NCI-H2029 treated with DMSO at 0.1 percent for 48 hours (cell line): ENCODE measurements at regions not wholly inside any gene's neighbourhood (a gene's known extent, or its start where the extent isn't known, plus 50 kb on each side); places are given as distances from the start of the nearest gene placed in this dataset.

Experiments used
- DNase-seq: peaks from one replicate; lab custom pipeline; 2025; lab: John Stamatoyannopoulos, UW

DNA sequence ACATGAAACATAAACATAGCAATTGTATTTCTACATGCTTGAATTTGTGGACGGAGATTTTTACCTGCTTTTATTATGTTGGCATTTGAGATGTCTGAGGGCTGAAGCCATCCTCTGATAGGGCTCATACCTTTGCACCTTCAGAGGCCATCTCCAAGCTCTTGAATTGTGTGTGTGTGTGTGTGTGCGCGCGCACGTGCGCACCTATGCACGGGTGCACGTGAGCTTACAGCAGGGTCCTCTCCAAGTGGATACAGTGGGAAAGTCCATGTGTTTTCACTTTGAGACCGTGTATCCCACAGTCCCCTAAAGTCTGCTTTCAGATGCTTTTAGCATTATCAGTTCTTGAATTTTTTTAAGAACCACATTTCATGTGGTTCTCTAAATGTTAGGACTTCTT lies 178.6 kb downstream of the RAB11FIP2 start:
- DNase-seq: no peak

GRCh38 chr10:117875793-117876192 lies 170.9 kb downstream of the RAB11FIP2 start:
- DNase-seq: no peak

- DNase-seq: no peak
These were observed 170.5 kb downstream of the RAB11FIP2 start for GRCh38 chr10:117876210-117876609.

GRCh38 chr10:117878626-117879025 lies 168.1 kb downstream of the RAB11FIP2 start:
- no peak for DNase-seq

GRCh38 chr10:117884093-117884492 lies 162.6 kb downstream of the RAB11FIP2 start:
- DNase-seq: no peak

DNA sequence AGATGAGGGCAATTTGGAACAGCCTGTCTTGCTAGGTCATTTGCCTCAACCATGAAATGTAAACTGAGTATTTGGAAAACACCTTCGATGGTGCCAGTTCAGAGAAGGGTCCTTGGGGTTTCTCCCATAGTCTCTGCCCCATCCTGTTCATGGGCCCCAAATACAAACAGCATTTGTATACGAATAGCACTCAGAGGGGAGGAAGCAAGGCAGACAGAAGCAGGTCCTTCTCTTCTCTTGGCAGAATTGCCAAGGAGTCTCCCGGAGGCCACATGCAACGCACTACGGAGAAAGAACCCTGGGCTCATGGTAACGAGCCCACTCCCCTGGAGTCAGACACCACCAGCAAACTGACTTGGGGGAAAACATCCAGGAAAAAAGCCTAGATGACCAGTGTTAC lies 162.1 kb downstream of the RAB11FIP2 start:
- no peak for DNase-seq

- no peak for DNase-seq
These were observed 161.4 kb downstream of the RAB11FIP2 start for GRCh38 chr10:117885206-117885829.

GRCh38 chr10:117886766-117887165 lies 160.0 kb downstream of the RAB11FIP2 start:
- no peak for DNase-seq

GRCh38 chr10:117889664-117890063 lies 157.1 kb downstream of the RAB11FIP2 start:
- DNase-seq: no peak

DNA sequence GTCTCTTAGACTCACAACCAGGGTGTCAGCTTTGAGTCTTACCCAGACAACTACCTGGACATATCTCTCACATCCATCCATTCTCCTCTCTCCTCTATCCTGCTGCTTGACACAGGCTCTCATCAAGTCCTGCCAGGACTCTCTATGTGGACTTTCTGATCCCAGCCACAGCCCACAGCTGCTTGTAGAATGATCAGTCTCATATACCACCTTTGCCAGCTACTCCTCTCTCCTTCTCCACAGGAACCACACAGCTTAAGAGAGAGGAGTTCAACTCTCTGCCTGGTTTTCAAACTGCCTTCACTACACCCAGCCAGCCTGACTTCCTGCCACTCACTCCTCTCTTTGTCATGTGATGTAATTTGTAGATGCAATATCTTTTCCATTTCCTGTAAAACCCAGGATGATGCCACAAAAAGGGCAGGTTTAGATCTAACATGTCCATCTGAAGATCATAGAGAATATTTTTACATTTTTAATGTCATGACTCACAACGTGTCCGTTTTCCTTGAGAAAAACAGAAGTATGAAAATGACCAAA lies 154.0 kb downstream of the RAB11FIP2 start:
- DNase-seq: no peak

- no peak for DNase-seq
These were observed 152.4 kb downstream of the RAB11FIP2 start for GRCh38 chr10:117894339-117894738.

DNA sequence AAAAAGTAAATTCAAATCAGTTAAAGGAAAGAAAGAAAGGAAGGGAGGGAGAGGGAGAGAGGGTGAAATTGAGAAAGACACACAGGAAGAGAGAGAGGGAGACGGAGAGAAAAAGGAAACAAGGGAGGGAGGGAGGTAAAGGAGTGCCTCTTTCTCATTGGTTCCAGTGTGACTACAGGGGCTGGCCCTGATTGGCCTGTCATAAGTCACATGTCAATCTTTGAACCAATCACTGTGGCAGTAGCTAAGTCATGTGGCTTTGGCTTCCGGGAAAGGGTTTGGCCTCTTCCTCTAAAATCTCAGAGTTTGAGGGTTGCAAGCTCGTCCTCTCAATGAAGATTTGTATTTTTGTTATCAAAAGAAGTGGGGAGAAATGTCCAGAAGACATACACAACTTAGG lies 150.2 kb downstream of the RAB11FIP2 start:
- DNase-seq: no peak

DNA sequence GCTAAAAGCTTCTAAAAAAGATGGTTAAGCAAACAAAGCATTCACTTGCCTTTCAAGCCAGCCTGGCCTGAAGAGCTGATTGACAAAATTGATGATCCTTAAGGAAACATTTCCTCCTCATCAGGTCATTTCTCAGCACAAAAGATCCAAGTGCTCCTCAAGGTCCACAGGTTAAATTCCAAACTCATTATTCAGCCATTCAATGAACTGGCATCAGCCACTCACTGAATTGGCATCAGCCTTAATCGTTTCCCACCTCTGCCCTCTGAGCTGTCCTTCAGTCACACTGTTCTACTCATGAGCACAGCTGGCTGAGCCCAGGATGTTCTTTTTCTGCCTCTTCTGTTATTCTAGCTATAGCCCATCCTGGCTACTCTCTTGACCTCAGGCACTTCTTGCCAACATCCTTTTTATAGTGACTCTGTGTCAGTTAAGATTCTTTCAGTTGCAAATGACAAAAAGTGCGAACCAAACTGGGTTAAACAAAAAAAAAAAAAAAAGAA lies 147.5 kb downstream of the RAB11FIP2 start:
- no peak for DNase-seq

- DNase-seq: no peak
These were observed 146.5 kb downstream of the RAB11FIP2 start for GRCh38 chr10:117900280-117900679.

DNA sequence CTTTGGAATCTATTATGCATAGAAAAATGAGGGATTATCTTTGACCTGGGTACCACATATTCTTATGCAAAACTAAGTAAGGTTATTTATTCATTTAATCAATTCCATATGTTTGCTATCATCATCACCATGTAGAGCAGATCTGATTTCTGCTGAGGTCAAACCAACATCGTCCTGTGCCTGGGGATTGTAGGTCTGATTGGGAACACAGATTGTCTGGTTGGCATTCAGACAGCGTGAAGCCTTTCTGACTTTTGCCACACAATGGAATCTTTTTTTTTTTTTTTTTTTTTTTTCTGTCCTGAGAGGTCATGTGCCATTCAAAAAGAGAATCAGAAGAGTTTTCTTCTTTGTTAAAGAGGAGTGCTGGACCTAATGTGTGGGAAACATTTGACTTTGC lies 142.9 kb downstream of the RAB11FIP2 start:
- DNase-seq: no peak

DNA sequence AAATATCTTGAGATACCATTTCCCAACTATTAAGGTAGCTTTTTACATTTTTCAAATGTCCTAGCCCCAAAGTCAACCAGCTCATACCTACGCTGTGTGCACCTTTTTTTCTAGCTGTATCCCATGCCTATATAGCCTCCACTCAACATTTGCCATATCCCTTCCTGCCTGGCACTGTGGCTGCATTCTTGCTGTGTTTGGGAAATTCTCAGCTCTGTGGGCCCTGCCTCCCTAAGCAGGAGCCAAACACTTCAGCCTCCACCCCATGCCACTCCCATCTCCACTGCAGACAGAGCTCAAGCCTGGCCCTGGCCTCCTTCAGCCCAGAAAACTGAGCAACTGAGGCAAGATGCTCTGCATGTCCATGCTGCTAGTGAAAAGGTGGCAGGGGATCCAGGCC lies 141.3 kb downstream of the RAB11FIP2 start:
- no peak for DNase-seq

GRCh38 chr10:117911684-117912083 lies 135.1 kb downstream of the RAB11FIP2 start:
- DNase-seq: no peak

DNA sequence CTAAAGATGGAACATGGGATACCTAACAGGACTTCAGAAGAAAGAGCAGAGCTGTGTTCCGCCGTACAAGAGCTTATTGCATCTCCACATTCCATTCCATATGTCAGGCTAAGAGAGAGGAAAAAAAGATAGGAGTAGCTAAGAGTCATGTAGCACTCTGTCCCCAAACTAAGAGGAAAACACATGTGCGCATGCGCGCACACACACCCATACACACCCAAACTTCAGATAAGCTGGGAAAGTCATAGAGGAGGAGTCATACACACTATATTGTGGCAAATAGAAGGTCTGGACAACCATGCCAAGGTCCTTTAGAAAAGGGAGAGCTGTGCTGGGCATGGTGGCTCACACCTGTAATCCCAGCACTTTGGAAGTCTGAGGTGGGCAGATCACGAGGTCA lies 132.4 kb downstream of the RAB11FIP2 start:
- no peak for DNase-seq

GRCh38 chr10:117920956-117921355 lies 125.8 kb downstream of the RAB11FIP2 start:
- no peak for DNase-seq

DNA sequence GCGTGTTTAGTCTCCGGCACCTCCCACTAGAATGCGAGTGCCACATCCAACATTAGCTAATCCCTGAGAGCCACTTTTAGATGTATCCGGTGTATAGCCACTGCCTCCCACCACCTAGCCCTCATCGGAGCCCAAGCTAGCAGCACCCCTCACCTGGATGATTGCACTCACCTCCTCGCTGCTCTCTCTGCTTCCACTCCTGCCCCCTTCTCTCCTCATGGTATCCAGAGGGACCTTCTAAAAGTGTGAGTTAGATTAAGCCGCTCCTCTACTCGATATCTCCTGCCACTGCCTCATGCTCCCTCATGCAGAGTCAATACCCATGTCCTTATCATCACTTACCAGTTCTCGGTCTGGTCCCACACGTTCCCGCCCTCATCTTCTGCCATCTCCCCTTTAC lies 125.3 kb downstream of the RAB11FIP2 start:
- DNase-seq: no peak

DNA sequence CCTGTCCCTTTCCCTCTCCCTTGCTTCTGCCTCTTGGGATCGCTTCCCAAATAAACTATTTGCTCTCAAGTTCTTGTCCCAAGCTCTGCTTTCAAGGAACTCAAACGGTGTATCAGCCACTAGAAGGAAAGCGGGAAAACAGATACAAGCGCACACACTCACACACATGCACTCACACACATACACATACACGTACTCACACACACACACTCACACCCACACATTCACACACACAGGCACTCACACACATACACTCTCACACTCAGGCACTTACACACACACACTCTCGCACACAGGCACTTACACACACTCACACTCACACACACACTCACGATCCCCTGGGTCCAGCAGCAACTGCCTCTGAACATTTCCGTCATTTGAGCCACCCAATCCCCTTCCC lies 121.9 kb downstream of the RAB11FIP2 start:
- DNase-seq: no peak

- DNase-seq: no peak
These were observed 121.4 kb downstream of the RAB11FIP2 start for GRCh38 chr10:117925369-117925768.

GRCh38 chr10:117926491-117926890 lies 120.2 kb downstream of the RAB11FIP2 start:
- DNase-seq: no peak

DNA sequence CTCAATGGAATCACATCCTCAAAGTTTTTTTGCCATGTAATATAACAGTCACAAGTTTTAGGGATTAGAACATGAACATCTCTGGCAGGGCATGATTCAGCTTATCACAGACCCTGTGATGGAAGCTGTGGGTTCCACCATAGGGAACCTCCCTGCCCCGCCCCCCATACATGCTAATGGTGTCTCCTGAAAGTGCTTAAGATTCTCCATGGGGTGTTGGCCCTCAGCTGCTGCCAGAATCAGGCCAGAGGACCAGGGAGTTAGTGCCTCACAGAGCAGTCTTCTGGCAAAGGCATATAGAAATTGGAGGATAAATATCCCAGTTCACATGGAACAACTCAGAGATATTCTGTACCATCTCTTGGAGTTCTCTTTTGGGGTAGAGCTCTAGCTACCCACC lies 119.4 kb downstream of the RAB11FIP2 start:
- DNase-seq: no peak
